CD4-positive, alpha-beta T cell treated with Interleukin-6 at 100 ng/mL for 8 hours (primary cell): ENCODE measurements at regions not wholly inside any gene's neighbourhood (a gene's known extent, or its start where the extent isn't known, plus 50 kb on each side); places are given as distances from the start of the nearest gene placed in this dataset.
"Not testable (repeated sequence)": the region's sequence is repeated elsewhere in the genome, so short reads cannot be mapped to it uniquely, and the experiment has no call there.

Source experiments
- DNase-seq: peaks from one replicate; pipeline ENCODE4 v3.0.0-alpha.2; 2020; ENCODE audit warnings: mixed read lengths, low spot score

- no peak for DNase-seq
Measured at GRCh38 chr16:73108195-73108963, 60.5 kb upstream of the ZFHX3 start.

DNA sequence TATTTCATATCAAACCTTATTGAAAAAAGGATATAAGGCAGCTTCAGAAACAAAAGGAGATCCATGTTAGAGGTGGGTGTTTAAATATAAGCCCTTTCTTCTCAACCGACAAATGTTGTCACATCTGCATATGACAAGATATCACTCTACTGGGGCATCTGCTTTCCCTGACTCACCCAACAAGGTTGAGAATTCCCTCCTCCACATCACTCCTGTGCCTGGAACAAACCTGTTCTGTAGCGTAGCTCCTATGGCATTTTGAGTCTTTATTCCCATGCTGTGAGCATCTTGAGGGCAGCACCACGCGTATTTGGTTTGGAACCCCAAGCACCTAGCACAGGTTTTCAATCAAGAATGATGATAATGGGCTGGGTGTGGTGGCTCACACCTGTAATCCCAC, 59.4 kb upstream of the ZFHX3 start:
- no peak for DNase-seq

DNA sequence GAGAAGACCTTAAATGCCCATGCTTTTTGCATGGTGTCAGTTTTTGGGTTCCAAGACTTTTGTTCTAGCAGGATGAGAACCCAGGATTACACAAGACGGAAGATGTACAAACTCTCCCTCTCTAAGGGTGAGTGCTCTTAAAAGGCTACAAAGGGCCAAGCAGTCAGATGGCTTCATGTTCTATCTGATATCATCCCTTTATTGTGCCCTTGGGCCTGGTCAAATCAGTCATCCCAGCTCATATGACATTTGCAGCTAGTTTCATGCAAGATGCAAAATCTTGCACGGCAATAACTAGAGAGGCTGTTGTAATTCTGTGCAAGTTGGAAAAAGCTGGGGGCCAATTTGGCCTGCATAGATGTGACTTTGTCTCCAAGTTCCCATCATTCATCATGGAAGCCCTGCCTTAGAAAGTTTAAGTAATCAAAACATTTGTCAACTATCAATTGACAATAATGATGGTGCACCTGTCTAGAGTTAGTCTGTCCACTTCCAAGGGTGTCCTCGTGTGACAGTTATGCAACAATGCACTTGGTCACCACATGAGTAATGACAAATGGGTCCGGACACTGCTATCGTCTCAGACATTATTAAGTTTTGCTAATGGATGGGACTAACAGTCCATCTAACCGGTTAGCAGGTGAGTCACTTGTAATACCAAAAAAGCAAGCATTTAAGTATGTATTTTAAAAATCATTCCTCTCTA, 58.6 kb upstream of the ZFHX3 start:
- DNase-seq = no peak

DNA sequence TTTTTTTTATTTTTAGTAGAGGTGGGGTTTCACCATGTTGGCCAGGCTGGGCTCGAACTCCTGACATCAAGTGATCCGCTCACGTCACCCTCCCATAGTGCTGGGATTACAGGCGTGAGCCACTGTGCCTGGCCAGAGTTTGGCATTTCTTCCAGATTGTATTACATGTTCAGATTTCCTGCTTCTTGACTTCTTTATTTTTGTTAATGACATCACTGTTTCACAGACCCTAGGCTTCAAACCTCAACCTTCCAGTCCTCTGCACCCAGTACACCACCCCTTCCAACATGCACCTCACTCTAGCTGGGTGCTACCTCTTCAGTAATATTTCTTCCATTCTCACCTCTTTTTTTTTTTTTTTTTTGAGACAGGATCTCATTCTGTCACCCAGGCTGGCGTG, 53.6 kb upstream of the ZFHX3 start:
- DNase-seq = no peak

GRCh38 chr16:73099601-73100000, 51.7 kb upstream of the ZFHX3 start:
- DNase-seq = not testable (repeated sequence)
